ENCODE measurements at regions not wholly inside any gene's neighbourhood (a gene's known extent, or its start where the extent isn't known, plus 50 kb on each side); places are given as distances from the start of the nearest gene placed in this dataset.

GRCh38 chr11:29293825-29294224 lies 723.0 kb downstream of the KCNA4 start:
- TF ChIP-seq, protein P1, sequence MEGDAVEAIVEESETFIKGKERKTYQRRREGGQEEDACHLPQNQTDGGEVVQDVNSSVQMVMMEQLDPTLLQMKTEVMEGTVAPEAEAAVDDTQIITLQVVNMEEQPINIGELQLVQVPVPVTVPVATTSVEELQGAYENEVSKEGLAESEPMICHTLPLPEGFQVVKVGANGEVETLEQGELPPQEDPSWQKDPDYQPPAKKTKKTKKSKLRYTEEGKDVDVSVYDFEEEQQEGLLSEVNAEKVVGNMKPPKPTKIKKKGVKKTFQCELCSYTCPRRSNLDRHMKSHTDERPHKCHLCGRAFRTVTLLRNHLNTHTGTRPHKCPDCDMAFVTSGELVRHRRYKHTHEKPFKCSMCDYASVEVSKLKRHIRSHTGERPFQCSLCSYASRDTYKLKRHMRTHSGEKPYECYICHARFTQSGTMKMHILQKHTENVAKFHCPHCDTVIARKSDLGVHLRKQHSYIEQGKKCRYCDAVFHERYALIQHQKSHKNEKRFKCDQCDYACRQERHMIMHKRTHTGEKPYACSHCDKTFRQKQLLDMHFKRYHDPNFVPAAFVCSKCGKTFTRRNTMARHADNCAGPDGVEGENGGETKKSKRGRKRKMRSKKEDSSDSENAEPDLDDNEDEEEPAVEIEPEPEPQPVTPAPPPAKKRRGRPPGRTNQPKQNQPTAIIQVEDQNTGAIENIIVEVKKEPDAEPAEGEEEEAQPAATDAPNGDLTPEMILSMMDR (IDR thresholded peaks at IDR 0.05; ENCODE audit: insufficient read depth, low read length, poor library complexity, severe bottlenecking), result no peak
- TF ChIP-seq EZH2phosphoT487 (conservative IDR thresholded peaks at IDR 0.05; ENCODE audit: low read length), result no peak

Measured in SU-DHL-6 (cell line).